LNCAP (cell line): ENCODE measurements at regions not wholly inside any gene's neighbourhood (a gene's known extent, or its start where the extent isn't known, plus 50 kb on each side); places are given as distances from the start of the nearest gene placed in this dataset.

ENCODE experiments used
- CTCF ChIP-seq: fragments of 450-650 bp; IDR thresholded peaks from 2 replicates; pipeline ENCODE4 v1.5.1; 2017; ENCODE audit warnings: mild to moderate bottlenecking

GRCh38 chr3:176926034-176926433 is 271.2 kb downstream of the TBL1XR1 start:
- TF ChIP-seq CTCF, result no peak

GRCh38 chr3:176920766-176921160 is 276.5 kb downstream of the TBL1XR1 start:
- no peak for TF ChIP-seq CTCF

GRCh38 chr3:176919836-176920765 is 277.2 kb downstream of the TBL1XR1 start:
- TF ChIP-seq CTCF, result no peak

GRCh38 chr3:176916777-176917176 is 280.5 kb downstream of the TBL1XR1 start:
- no peak for TF ChIP-seq CTCF

DNA sequence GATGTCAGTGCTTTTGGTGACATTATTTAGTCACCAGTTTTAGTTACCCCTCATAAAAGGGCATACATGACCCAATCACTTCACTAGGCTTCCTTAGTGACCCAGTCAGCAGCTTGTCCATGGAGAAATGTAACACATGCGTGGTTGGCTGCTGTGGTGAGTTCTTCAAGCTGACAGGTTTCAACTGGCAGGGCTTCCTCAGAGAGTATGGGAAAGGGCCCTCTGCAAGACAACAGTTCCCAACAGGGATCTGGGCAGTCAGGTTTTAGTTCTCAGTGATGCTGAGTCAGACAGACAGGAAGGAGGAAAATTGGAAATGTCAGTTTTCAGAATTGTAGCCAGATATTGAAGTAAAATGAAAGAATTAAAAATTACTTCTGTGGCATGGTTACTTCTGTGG is 282.5 kb downstream of the TBL1XR1 start:
- no peak for TF ChIP-seq CTCF

- no peak for TF ChIP-seq CTCF
Measured at GRCh38 chr3:176911579-176911978, 285.7 kb downstream of the TBL1XR1 start.

DNA sequence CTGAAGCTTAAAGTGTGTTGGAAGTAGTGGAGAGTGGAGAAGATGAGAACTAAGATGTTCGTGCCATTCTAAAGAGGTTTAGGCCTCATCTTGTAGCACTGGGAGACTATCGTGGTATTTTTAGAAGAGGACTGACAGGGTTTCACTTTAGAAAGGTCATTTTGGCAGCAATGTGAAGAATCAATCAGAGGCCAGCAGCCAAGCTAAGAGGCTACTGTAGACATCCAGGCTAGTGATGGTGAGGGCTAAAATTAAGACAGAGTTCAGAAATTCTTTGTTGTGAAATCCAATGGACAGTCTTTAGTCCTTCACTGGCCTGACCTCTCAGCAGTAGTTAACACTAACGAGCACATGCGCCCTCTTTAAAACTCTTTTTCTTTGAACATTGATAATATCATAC is 288.2 kb downstream of the TBL1XR1 start:
- TF ChIP-seq CTCF, result no peak
